HEK293 (cell line): ENCODE measurements at regions not wholly inside any gene's neighbourhood (a gene's known extent, or its start where the extent isn't known, plus 50 kb on each side); places are given as distances from the start of the nearest gene placed in this dataset.

Experiments used
- CTCF ChIA-PET: fragments of 350-600 bp; formaldehyde crosslinking; extraction: SDS; loops from one replicate; lab custom pipeline; 2021; ENCODE audit warnings: antibody characterized with exemption; lab: Yijun Ruan, JAX
- POLR2A ChIA-PET: fragments of 300-600 bp; formaldehyde crosslinking; extraction: SDS; loops from one replicate; lab custom pipeline; 2020; ENCODE audit warnings: antibody characterized with exemption, inconsistent platforms; lab: Yijun Ruan, JAX
- H3K27ac ChIP-seq: fragments of 200-500 bp; sonication (Bioruptor generic); 2 replicates; pipeline ENCODE4 v1.5.1; 2014; ENCODE audit warnings: low read depth, low read length, control low read depth, inconsistent platforms; ENCODE audit errors: extremely low read depth
- H3K36me3 ChIP-seq, 2 experiments: fragments of 200-500 bp in 1 of 2; sonication (Bioruptor generic) in 1 of 2; 1 replicate in 1 of 2; 2 replicates in 1 of 2; pipeline ENCODE4 v1.5.1; 2014 to 2017; ENCODE audit warnings: inconsistent platforms in 2 of 2, low read length in 2 of 2; ENCODE audit not compliant: control insufficient read depth in 2 of 2, insufficient read depth in 1 of 2
- H3K4me1 ChIP-seq: fragments of 200-500 bp; sonication (Bioruptor generic); 2 replicates; pipeline ENCODE4 v1.5.1; 2014; ENCODE audit warnings: mild to moderate bottlenecking, low read length, inconsistent platforms; ENCODE audit not compliant: control insufficient read depth, insufficient read depth
- H3K4me3 ChIP-seq: 2 replicates; pipeline ENCODE4 v1.5.1; 2011; ENCODE audit warnings: low read depth, mild to moderate bottlenecking, control low read depth, low read length, moderate library complexity
- H3K9me3 ChIP-seq: fragments of 200-500 bp; sonication (Bioruptor generic); 2 replicates; pipeline ENCODE4 v1.5.1; 2014; ENCODE audit warnings: low read depth, low read length, inconsistent platforms; ENCODE audit not compliant: control insufficient read depth, insufficient read depth
- KLF8 ChIP-seq: fragments of 450-650 bp; formaldehyde crosslinking; IDR thresholded peaks from 2 replicates; pipeline ENCODE4 v1.5.1; 2016; ENCODE audit warnings: missing biosample characterization, missing genetic modification characterization
- MZF1 ChIP-seq: fragments of 450-650 bp; formaldehyde crosslinking; IDR thresholded peaks from 2 replicates; pipeline ENCODE4 v1.5.1; 2017; ENCODE audit warnings: missing biosample characterization, missing genetic modification characterization, borderline replicate concordance
- ZBTB21 ChIP-seq: fragments of 450-650 bp; formaldehyde crosslinking; IDR thresholded peaks from 2 replicates; pipeline ENCODE4 v1.5.1; 2017; ENCODE audit warnings: missing biosample characterization, missing genetic modification characterization
- ZFP41 ChIP-seq: fragments of 450-650 bp; formaldehyde crosslinking; IDR thresholded peaks from 2 replicates; pipeline ENCODE4 v1.5.1; 2016; ENCODE audit warnings: missing biosample characterization, missing genetic modification characterization, borderline replicate concordance
- ZNF133 ChIP-seq: fragments of 450-650 bp; formaldehyde crosslinking; IDR thresholded peaks from 2 replicates; pipeline ENCODE4 v1.5.1; 2016; ENCODE audit warnings: missing biosample characterization, missing genetic modification characterization
- ZNF140 ChIP-seq: fragments of 450-650 bp; formaldehyde crosslinking; IDR thresholded peaks from 2 replicates; pipeline ENCODE4 v1.5.1; 2016; ENCODE audit warnings: missing biosample characterization, missing genetic modification characterization
- ZNF146 ChIP-seq: fragments of 450-650 bp; formaldehyde crosslinking; IDR thresholded peaks from 2 replicates; pipeline ENCODE4 v1.5.1; 2016; ENCODE audit warnings: missing biosample characterization, missing genetic modification characterization
- ZNF214 ChIP-seq: fragments of 450-650 bp; formaldehyde crosslinking; IDR thresholded peaks from 2 replicates; pipeline ENCODE4 v1.5.1; 2017; ENCODE audit warnings: missing biosample characterization, mild to moderate bottlenecking, missing genetic modification characterization, borderline replicate concordance
- ZNF274 ChIP-seq, 2 experiments: fragments of 200-500 bp in 1 of 2; fragments of 450-650 bp in 1 of 2; sonication (Bioruptor generic) in 1 of 2; formaldehyde crosslinking in 1 of 2; IDR thresholded peaks; 2 replicates each; pipeline versions ENCODE4 v1.5.1 to v1.6.1; 2014 to 2016; ENCODE audit warnings: borderline replicate concordance in 1 of 2, inconsistent platforms in 1 of 2, low read length in 1 of 2, missing biosample characterization in 1 of 2, missing genetic modification characterization in 1 of 2
- ZNF37A ChIP-seq: fragments of 450-650 bp; IDR thresholded peaks from 2 replicates; pipeline ENCODE4 v1.5.1; 2018; ENCODE audit warnings: missing biosample characterization, missing genetic modification characterization
- ZNF707 ChIP-seq: fragments of 450-650 bp; formaldehyde crosslinking; IDR thresholded peaks from 2 replicates; pipeline ENCODE4 v1.5.1; 2016; ENCODE audit warnings: missing biosample characterization, missing genetic modification characterization
- ZNF768 ChIP-seq: fragments of 450-650 bp; formaldehyde crosslinking; IDR thresholded peaks from 2 replicates; pipeline ENCODE4 v1.5.1; 2018; ENCODE audit warnings: missing biosample characterization, mild to moderate bottlenecking, missing genetic modification characterization
- ZSCAN16 ChIP-seq: fragments of 450-650 bp; formaldehyde crosslinking; IDR thresholded peaks from 2 replicates; pipeline ENCODE4 v1.5.1; 2016; ENCODE audit warnings: missing biosample characterization, missing genetic modification characterization
- TF ChIP-seq, protein P1 (sequence below): fragments of 450-650 bp; formaldehyde crosslinking; IDR thresholded peaks from 2 replicates; pipeline ENCODE4 v1.5.1; 2016; ENCODE audit warnings: missing biosample characterization, missing genetic modification characterization
- TF ChIP-seq, protein P2 (sequence below): fragments of 450-650 bp; formaldehyde crosslinking; IDR thresholded peaks from 2 replicates; pipeline ENCODE4 v1.5.1; 2016; ENCODE audit warnings: missing biosample characterization, missing genetic modification characterization
- TF ChIP-seq, protein P3 (sequence below): fragments of 450-650 bp; formaldehyde crosslinking; IDR thresholded peaks from 2 replicates; pipeline ENCODE4 v1.5.1; 2016; ENCODE audit warnings: missing biosample characterization, missing genetic modification characterization
- TF ChIP-seq, protein P4 (sequence below): fragments of 450-650 bp; formaldehyde crosslinking; IDR thresholded peaks from 2 replicates; pipeline ENCODE4 v1.5.1; 2016; ENCODE audit warnings: missing biosample characterization, missing genetic modification characterization
- TF ChIP-seq, protein P5 (sequence below): fragments of 450-650 bp; formaldehyde crosslinking; IDR thresholded peaks from 2 replicates; pipeline ENCODE4 v1.5.1; 2016; ENCODE audit warnings: missing biosample characterization, missing genetic modification characterization

DNA sequence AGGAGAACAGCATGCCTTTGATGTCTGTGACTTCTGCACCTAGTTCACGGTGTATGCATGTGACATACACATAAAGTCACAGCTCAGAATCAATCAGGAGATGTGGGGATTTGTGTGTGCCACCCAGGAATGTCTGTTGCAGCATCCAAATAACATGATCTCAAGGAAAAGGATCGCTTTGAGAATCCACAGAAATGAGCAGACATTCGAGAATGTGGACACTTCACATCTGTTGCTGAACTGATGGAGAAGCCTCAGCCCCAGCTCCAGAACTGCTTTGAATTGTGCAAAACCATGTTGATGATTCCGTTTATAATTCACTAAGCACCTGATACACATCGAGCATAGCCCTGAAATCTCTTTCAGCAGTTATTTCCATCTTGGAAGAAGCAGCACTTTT lies 208.6 kb downstream of the CMPK2 start (continued):
- TF ChIP-seq, protein P1, sequence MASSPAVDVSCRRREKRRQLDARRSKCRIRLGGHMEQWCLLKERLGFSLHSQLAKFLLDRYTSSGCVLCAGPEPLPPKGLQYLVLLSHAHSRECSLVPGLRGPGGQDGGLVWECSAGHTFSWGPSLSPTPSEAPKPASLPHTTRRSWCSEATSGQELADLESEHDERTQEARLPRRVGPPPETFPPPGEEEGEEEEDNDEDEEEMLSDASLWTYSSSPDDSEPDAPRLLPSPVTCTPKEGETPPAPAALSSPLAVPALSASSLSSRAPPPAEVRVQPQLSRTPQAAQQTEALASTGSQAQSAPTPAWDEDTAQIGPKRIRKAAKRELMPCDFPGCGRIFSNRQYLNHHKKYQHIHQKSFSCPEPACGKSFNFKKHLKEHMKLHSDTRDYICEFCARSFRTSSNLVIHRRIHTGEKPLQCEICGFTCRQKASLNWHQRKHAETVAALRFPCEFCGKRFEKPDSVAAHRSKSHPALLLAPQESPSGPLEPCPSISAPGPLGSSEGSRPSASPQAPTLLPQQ (tag by site-specific recombination) = no peak
- TF ChIP-seq, protein P2, sequence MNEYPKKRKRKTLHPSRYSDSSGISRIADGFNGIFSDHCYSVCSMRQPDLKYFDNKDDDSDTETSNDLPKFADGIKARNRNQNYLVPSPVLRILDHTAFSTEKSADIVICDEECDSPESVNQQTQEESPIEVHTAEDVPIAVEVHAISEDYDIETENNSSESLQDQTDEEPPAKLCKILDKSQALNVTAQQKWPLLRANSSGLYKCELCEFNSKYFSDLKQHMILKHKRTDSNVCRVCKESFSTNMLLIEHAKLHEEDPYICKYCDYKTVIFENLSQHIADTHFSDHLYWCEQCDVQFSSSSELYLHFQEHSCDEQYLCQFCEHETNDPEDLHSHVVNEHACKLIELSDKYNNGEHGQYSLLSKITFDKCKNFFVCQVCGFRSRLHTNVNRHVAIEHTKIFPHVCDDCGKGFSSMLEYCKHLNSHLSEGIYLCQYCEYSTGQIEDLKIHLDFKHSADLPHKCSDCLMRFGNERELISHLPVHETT (tag by site-specific recombination) = no peak
- TF ChIP-seq, protein P3, sequence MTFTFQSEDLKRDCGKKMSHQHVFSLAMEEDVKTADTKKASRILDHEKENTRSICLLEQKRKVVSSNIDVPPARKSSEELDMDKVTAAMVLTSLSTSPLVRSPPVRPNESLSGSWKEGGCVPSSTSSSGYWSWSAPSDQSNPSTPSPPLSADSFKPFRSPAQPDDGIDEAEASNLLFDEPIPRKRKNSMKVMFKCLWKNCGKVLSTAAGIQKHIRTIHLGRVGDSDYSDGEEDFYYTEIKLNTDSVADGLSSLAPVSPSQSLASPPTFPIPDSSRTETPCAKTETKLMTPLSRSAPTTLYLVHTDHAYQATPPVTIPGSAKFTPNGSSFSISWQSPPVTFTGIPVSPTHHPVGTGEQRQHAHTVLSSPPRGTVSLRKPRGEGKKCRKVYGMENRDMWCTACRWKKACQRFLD = no peak
- TF ChIP-seq ZNF768 (tag by site-specific recombination) (no peak), KLF8 (tag by site-specific recombination) (no peak), ZBTB21 (tag by site-specific recombination) (no peak), ZNF707 (tag by site-specific recombination) (no peak), ZFP41 (no peak)

DNA sequence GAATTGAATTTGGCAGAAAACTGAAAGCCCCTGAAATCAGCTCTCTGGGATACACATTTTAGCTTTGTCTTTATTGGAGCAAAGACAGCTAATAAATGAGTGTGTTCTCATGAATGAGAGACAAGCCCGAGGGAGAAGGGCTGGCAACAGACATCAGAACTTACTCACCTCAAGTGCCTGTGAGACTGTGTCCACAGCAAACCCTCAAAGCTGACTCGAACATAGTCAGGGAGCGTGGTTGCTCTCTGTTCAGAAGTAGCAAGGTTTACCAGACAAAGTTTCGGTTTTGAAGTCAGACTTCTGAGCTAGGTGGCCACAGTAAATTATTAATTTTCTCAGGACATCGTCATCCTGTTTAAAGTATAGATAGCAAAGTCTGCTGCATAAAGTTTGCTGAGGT lies 207.9 kb downstream of the CMPK2 start:
- TF ChIP-seq ZNF214 (no peak), ZNF133 (no peak), ZNF37A (tag by site-specific recombination) (no peak), ZNF140 (tag by site-specific recombination) (no peak), ZNF274 (IDR thresholded peaks at IDR 0.05; ENCODE audit: low read length) (no peak), ZNF274 (tag by site-specific recombination; IDR thresholded peaks at IDR 0.05; ENCODE audit: borderline replicate concordance) (no peak), ZNF146 (tag by site-specific recombination) (no peak)
- TF ChIP-seq, protein P4, sequence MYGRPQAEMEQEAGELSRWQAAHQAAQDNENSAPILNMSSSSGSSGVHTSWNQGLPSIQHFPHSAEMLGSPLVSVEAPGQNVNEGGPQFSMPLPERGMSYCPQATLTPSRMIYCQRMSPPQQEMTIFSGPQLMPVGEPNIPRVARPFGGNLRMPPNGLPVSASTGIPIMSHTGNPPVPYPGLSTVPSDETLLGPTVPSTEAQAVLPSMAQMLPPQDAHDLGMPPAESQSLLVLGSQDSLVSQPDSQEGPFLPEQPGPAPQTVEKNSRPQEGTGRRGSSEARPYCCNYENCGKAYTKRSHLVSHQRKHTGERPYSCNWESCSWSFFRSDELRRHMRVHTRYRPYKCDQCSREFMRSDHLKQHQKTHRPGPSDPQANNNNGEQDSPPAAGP = no peak
- TF ChIP-seq, protein P5, sequence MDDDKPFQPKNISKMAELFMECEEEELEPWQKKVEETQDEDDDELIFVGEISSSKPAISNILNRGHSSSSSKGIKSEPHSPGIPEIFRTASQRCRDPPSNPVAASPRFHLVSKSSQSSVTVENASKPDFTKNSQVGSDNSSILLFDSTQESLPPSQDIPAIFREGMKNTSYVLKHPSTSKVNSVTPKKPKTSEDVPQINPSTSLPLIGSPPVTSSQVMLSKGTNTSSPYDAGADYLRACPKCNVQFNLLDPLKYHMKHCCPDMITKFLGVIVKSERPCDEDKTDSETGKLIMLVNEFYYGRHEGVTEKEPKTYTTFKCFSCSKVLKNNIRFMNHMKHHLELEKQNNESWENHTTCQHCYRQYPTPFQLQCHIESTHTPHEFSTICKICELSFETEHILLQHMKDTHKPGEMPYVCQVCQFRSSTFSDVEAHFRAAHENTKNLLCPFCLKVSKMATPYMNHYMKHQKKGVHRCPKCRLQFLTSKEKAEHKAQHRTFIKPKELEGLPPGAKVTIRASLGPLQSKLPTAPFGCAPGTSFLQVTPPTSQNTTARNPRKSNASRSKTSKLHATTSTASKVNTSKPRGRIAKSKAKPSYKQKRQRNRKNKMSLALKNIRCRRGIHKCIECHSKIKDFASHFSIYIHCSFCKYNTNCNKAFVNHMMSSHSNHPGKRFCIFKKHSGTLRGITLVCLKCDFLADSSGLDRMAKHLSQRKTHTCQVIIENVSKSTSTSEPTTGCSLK (tag by site-specific recombination) = no peak
- TF ChIP-seq, all 188 proteins: peak for 0
- no peaks in the 10 kb centered on the region for H3K36me3 ChIP-seq
- CTCF ChIA-PET = no interaction called here
- no peak overlapping the region for H3K4me3 ChIP-seq
- H3K27ac ChIP-seq = no peak overlapping the region
- no peaks in the 10 kb centered on the region for H3K9me3 ChIP-seq
- POLR2A ChIA-PET = no interaction called here
- no peaks in the 10 kb centered on the region for H3K4me1 ChIP-seq

DNA sequence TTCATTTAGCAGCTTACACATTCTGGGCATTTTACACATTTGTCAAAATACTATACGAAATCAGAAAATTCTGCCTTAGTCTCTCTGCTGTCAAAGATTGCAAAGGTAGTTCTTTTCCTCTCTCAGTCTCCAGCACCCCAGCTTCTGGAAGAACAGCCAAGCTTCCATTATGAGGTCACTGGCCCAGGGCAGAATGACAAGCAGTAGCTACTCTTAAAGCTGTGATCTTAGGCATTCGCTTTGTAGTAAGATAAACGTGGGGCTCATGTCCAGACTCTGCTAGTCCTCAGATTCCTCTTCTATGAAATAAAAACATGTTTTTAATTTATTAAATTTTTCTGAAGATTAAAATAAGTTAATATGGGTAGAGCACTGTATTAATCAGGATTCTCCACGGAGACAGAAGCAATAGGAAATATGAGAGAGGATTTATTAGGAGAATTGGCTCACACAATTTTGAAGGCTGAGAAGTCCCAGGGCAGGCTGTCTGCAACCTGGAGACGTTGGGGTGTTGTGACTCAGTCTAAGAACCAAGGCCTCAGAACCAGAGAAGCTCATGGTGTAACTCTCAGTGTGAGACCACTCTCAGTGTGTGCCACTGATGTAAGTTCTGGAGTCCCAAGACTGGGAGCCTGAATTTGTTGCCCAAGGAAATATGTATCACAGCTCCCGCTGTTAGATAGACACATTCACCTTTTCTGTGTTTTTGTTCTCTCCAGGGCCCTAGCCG lies 201.2 kb downstream of the CMPK2 start:
- no peak for TF ChIP-seq MZF1 (tag by site-specific recombination)
- TF ChIP-seq ZSCAN16 (tag by site-specific recombination) = no peak

More for the DNA sequence above, 201.2 kb downstream of the CMPK2 start:
- Histone ChIP-seq H3K36me3 (no peaks in the 10 kb centered on the region), H3K4me1 (no peaks in the 10 kb centered on the region), H3K4me3 (no peak overlapping the region), H3K27ac (no peak overlapping the region), H3K9me3 (no peaks in the 10 kb centered on the region)
- ChIA-PET CTCF (no interaction called here), POLR2A (no interaction called here)
